Activated effector memory CD4-positive, alpha-beta T cell treated with Interleukin-2 at 50 U/mL for 16 hours (primary cell): ENCODE measurements at regions not wholly inside any gene's neighbourhood (a gene's known extent, or its start where the extent isn't known, plus 50 kb on each side); places are given as distances from the start of the nearest gene placed in this dataset.
"Not testable (repeated sequence)": the region's sequence is repeated elsewhere in the genome, so short reads cannot be mapped to it uniquely, and the experiment has no call there.

Experiments used
- DNase-seq: peaks from one replicate; pipeline ENCODE4 v3.0.0-alpha.2; 2020

- no peak for DNase-seq
Observed at GRCh38 chr5:32534041-32534440, 51.3 kb upstream of the SUB1 start.

GRCh38 chr5:32531885-32532520 lies 53.4 kb upstream of the SUB1 start:
- peak; percentile 27 for DNase-seq

GRCh38 chr5:32527321-32527720 lies 58.0 kb upstream of the SUB1 start:
- DNase-seq: not testable (repeated sequence)

DNA sequence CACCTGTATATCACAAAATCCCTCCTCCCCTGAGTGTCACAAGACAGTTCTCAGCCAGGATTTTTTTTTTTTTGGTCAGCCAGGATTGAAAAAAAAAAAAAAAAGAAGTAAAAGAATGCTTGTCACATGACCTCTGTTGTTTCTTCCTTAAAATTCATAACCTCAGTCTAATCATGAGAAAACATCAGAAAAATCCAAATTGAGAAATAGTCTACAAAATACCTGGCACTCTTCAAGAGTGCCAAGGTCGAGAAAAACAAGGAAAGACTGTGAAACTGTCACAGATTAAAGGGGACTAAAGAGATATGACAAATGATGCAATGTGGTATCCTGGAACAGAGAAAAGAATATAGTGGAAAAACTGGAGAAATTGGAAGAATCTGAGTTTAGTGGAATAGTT lies 58.5 kb upstream of the SUB1 start:
- no peak for DNase-seq

GRCh38 chr5:32523625-32524024 lies 61.7 kb upstream of the SUB1 start:
- no peak for DNase-seq

- no peak for DNase-seq
Observed at GRCh38 chr5:32522429-32523143, 62.8 kb upstream of the SUB1 start.

DNA sequence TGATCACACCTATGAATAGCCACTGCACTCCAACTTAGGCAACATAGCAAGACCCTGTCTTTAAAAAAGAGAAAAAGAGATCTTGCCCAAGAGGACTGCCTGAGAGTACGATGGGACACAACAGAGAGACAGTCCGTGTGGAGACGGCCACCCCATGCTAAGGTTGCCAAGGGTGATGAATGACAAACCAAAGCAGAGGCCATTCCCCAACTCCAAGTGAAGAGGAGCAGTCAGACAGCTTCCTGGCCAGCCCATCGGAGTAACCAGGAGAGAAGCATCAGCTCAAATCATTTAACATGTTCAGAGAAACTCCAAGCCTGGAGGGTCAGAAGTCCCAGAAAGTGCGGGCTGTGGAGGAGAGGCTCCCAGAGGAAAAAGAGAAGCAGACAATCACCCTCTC lies 63.9 kb upstream of the SUB1 start:
- DNase-seq: no peak

DNA sequence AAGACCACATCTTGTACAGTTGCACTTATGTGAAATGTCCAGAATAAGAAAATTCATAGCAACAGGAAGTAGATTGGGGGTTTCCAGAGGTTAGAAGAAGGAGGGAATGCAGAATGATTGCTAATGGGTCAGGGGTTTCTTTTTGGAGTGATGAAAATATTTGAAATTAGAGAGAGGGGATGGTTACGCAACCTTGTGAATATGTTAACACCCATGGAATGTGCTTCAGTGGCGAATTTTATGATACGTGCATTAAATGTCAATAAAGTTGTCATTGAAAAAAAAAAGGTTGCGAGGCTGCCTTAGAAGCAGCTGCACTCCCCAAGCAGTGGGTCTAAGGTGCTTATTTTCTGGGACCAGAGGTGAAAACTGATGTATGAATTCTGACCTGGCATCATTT lies 64.4 kb upstream of the SUB1 start:
- DNase-seq: no peak

DNA sequence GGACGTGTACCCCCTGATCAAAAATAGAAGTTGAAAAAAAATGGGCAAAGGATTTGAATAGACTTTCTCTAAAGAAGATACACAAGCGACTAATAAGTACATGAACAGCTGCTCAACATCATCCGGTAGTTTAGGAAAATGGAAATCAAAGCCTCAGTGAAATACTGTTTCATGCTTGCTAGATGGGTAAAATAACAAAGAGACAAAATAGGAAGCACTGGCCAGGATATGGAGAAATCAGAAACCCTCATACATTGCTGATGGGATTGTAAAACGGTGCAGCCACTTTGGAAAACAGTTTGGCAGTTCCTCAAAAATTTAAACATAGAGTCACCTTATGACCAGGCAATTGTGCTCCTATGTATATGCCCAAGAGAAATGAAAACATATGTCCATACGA lies 65.0 kb upstream of the SUB1 start:
- DNase-seq: no peak

DNA sequence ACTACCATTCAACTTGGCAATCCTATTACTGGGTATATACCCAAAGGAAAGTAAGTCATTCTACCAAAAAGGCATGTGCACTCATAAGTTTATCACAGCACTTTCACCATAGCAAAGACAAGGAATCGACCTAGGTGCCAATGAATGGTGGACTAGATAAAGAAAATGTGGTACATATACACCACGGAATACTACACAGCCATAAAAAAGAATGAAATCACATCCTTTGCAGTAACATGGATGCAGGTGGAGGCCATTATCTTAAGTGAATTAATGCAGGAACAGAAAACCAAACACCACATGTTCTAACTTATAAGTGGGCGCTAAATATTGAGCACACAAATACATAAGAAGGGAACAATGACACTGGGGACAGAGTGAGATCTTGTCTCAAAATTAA lies 65.8 kb upstream of the SUB1 start:
- no peak for DNase-seq

GRCh38 chr5:32514806-32515205 lies 70.3 kb upstream of the ZFR start:
- no peak for DNase-seq

DNA sequence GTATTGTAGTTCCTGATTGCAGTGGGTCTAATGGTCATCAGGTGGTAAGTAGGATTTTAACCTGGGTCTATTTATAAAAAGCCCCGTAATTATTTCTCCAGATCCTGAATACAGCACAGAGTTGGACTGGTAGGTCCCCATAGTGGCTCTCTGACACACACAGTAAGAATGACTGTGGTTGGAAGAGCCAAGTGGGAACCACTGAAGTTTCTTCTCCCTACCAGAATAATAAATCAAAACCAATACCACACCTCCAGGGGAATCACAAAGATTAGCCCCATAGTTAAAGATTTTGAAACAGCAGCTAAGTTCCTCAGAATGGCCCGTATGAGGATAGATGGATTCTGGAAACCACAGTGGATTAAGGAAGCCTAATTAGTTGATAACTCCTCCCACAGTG lies 68.4 kb upstream of the ZFR start:
- no peak for DNase-seq

GRCh38 chr5:32511776-32512374 lies 67.3 kb upstream of the ZFR start:
- DNase-seq: no peak

DNA sequence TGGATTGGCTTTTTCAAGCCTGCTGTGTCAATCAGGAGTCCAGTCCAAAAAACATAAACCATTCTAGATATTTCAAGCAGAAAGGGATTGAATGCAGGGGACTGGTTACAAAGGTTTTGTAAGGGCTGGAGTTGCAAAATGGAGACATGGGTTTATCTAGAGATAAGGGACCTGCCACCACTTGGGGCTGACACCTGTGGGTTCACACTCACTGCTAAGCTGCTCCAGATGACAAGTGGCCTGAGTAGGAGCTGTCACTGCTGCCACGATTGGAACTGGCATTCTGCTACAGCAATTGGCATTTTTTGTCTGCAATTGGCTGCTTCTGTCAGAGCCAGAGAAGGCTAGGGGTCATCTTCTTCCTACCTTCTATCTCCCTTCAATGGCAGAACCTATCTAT lies 66.3 kb upstream of the ZFR start:
- no peak for DNase-seq

DNA sequence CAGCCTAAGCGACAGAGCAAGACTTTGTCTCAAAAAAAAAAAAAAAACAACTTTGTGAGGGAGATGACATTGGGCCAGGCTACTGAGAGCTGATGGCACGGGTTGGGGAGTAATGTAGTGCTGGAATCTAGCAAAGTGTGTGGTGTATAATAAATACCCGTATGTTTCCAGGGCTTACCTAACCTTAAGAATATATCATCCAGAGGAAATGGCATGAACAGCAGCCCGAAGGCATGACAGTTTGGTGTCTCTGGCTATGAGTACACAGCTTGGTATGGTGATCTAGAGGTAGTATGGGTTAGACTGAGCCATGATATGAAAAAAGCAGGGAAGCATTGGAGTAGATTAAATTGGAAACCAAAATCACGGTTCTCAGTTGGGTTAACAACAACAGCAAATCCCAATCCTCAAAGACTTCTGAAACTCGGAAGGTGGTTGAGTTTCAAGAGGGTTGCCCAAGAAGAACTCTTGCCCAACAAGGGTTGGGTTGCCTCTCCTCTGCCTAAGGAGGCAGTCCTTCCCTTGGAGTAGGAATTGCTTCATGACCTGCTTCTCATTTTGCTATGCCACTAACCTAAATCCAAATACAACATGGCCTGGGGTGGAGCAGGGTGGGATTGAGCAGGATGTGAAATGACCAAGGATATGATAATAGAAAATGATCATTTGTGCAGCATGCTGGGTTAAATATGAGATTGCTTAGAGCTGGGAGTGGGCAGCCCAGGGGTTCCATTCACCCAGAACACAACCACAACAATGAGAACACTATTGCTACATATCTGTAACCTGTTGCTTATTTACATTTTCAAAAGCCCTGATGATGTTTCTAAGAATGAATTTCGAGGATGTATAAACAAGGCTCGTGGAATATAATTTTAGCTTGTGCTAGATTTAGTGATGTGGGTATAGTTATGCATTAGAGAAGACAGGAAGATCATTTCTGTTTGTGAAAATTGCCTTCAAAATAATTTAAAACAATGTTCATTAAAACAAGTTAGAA lies 64.6 kb upstream of the ZFR start:
- DNase-seq: no peak

DNA sequence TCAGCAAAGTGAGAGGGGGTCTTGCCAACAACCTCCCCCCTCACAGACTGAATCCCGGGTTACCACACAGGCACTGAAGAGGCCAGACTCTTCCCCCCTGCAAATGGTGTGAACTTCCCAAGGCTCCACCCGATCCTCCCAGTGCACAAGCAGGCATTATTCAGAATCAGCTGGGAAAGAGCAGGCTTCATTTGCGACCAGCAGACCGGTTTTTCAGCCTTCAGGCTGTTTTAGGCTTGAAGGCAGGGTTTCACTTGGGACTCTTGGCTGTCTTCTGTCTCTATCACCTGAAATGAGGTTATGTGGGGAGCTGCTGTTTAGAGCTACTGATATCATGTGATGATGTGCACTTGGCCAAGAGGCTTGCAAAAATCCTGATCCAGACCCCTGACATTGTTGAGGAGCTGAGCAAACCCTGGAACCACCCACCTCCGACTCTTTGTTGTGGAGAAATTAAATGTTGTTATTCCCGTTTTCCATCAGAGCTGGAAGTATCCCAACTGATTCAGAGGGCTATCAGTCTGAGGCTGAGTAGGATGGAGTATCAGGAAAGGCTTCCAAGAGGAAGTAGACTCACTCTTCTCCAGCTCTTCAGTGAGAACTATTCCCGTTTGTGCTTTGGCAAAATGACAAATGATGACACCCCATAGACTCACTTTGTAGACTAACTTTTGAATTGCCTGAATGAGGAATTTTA lies 63.3 kb upstream of the ZFR start:
- DNase-seq: no peak

DNA sequence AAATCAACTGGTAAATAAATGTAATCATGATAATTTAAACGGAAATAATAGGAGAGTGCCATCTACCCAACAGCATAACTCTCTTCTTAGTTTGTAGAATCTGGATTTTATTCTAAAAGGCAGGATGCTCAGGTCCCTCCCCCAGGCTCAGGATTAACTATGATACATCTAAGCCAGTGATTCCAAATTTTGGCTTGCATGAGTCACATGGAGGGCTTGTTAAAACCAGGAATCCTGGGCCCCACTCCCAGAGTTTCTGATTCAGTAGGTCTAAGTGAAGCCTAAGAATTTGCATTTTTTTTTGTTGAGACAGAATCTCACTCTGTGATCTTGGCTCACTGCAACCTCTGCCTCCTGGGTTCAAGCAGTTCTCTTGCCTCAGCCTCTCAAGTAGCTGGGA lies 62.3 kb upstream of the ZFR start:
- no peak for DNase-seq

- no peak for DNase-seq
Observed at GRCh38 chr5:32506201-32506661, 61.7 kb upstream of the ZFR start.

GRCh38 chr5:32505756-32506155 lies 61.2 kb upstream of the ZFR start:
- no peak for DNase-seq

GRCh38 chr5:32504989-32505596 lies 60.6 kb upstream of the ZFR start:
- DNase-seq: no peak

DNA sequence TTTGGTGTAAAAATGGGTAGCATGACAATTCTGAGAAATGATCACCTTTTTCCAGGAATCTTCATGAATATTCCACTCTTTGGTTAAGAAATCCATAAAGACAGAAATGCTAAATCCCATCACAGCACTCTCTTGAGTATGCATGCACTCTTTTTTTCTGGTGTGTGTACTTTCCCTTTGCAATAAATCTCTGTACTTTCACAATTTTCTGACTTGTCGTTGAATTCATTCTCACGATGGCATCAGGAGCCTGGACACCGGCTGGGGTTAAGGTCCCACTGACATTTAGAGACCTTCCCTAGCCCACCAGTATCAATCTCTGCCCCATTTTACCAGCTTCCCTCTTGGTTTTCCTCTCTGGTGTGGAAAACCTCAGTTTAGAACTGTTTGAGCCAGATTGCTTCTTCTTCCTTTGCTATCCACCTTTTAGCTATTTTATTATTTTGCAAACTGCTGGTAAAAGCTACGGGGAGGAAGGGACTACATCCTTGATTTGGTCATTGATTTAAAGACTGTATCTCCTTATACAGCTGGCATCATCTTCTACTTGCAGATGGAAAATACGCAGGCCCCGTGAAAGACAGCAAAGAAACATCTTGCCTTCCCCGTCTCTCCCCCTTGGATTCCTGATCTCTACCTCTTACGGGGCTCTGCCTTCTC lies 59.9 kb upstream of the ZFR start:
- no peak for DNase-seq

DNA sequence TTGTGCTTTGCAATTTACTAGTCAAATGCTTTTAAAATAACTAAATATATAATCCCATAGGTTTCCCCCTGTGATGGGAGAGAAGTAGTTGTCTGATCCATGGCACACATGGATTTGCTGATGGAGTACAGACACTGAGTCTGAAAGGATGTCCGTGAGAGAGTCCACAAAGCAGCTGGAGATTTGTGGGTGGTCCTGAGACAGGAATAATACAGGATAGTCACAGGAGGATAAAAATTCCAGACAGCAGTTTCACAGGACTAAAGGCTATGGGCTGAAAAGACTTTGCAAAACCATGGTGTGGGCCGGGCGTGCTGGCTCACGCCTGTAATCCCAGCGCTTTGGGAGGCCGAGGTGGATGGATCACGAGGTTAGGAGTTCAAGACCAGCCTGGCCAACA lies 58.7 kb upstream of the ZFR start:
- DNase-seq: no peak
